ENCODE measurements at regions not wholly inside any gene's neighbourhood (a gene's known extent, or its start where the extent isn't known, plus 50 kb on each side); places are given as distances from the start of the nearest gene placed in this dataset.

DNA sequence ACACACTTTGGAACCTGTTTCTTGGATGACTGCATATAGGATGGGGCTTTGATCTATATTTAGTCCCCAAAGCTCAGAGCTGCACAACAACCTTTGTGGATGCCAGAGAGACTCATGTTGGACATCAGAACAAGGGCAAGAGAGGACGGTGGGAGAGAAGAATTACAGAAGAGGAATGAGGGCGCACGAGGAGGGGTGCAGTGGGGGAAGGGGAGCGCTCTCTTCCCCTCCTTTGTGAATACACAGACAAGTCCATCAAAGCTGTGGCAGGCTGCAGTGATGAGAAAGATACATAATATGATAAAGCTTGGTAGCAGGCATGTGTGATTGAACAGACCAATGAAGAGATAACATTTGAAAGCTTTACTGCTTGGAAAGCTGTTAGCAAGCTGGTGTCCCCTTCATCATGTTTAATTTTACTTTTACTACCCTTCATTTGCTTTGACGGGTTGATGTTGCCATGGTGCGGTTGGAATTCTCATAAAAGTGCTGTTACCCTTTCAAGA lies 857.8 kb downstream of the KCNMA1 start:
- intact Hi-C loops (cut with DNase I): no loop called here
- ATAC-seq: no peak
- TF ChIP-seq, protein P1, sequence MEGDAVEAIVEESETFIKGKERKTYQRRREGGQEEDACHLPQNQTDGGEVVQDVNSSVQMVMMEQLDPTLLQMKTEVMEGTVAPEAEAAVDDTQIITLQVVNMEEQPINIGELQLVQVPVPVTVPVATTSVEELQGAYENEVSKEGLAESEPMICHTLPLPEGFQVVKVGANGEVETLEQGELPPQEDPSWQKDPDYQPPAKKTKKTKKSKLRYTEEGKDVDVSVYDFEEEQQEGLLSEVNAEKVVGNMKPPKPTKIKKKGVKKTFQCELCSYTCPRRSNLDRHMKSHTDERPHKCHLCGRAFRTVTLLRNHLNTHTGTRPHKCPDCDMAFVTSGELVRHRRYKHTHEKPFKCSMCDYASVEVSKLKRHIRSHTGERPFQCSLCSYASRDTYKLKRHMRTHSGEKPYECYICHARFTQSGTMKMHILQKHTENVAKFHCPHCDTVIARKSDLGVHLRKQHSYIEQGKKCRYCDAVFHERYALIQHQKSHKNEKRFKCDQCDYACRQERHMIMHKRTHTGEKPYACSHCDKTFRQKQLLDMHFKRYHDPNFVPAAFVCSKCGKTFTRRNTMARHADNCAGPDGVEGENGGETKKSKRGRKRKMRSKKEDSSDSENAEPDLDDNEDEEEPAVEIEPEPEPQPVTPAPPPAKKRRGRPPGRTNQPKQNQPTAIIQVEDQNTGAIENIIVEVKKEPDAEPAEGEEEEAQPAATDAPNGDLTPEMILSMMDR (IDR thresholded peaks at IDR 0.05): no peak

GRCh38 chr10:76778914-76779795 lies 858.5 kb downstream of the KCNMA1 start:
- H3K9me3 ChIP-seq: peaks cover 9% of the 10 kb centered on the region
- TF ChIP-seq, protein P1 (IDR thresholded peaks at IDR 0.05): no peak
- no peak overlapping the region for H3K27ac ChIP-seq
- intact Hi-C loops (cut with DNase I): no loop called here
- H3K4me3 ChIP-seq: no peak overlapping the region
- H3K4me1 ChIP-seq: no peaks in the 10 kb centered on the region
- ATAC-seq (no peak), DNase-seq (no peak)
- H3K36me3 ChIP-seq: no peaks in the 10 kb centered on the region
- no peaks in the 10 kb centered on the region for H3K27me3 ChIP-seq (ENCODE audit: low read depth)

More for the DNA sequence above, 857.8 kb downstream of the KCNMA1 start:
- H3K36me3 ChIP-seq: no peaks in the 10 kb centered on the region
- no peaks in the 10 kb centered on the region for H3K4me1 ChIP-seq
- H3K27ac ChIP-seq: no peak overlapping the region
- H3K9me3 ChIP-seq: peaks cover 9% of the 10 kb centered on the region
- no peaks in the 10 kb centered on the region for H3K27me3 ChIP-seq (ENCODE audit: low read depth)
- H3K4me3 ChIP-seq: no peak overlapping the region
- no peak for DNase-seq

DNA sequence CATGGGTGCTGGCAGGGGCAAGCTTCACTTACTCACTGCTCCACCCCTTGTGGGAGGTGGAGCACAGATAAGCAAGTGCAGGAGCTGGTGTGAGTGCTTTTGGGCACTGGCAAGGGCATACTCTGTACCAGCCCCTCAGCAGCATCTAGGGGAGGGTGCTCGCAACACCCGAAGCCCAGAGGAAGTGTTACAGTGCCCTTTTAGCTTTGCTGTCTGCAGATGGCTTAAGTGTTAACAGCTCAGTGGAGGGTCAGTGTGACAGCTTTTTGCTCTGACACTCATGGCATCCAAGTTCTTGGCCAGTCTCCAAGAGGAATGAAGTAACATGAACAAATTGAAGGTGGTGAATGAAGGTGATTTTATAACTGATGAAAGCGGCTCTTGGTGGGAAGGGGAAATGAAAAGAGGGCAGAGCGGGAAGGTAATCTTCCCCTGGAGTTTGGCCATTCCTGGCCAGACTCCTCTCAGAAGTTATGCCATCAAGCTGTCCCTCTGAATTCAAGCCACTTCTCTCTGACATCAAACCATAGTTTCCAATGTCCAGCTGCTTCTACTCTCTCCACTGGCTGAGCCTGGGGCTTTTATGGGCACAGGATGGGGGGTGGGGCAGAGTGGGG lies 862.5 kb downstream of the KCNMA1 start:
- Histone ChIP-seq H3K27me3 (ENCODE audit: low read depth) (no peaks in the 10 kb centered on the region), H3K27ac (no peak overlapping the region), H3K9me3 (peaks cover 9% of the 10 kb centered on the region), H3K4me3 (no peak overlapping the region), H3K4me1 (no peaks in the 10 kb centered on the region), H3K36me3 (no peaks in the 10 kb centered on the region)
- intact Hi-C loops (cut with DNase I): no loop called here
- DNase-seq: no peak
- TF ChIP-seq, protein P1 (IDR thresholded peaks at IDR 0.05): no peak
- ATAC-seq: no peak

DNA sequence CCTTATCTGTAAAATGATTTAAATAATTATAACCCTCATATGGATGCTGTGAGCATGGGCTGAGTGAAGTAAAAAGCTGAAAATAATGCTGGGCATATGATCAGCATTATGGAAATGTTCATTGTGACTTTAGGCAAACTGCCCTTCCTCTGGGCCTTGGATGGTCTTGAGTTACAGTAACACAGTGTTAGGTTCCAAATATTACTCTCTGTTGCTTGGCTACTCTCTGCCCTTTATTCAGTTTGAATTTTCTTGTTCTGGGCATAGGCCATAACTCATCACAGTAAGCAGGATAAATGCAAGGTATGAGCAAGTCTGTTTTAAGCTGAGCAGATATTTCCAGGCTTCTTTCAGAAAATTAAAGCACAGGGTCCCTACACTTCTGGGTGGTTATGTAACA lies 868.0 kb downstream of the KCNMA1 start:
- DNase-seq: no peak
- Histone ChIP-seq H3K4me1 (no peaks in the 10 kb centered on the region), H3K27ac (no peak overlapping the region), H3K4me3 (no peak overlapping the region), H3K9me3 (no peaks in the 10 kb centered on the region), H3K36me3 (no peaks in the 10 kb centered on the region), H3K27me3 (ENCODE audit: low read depth) (no peaks in the 10 kb centered on the region)
- TF ChIP-seq, protein P1 (IDR thresholded peaks at IDR 0.05): no peak
- intact Hi-C loops (cut with DNase I): no loop called here
- no peak for ATAC-seq

GRCh38 chr10:76769161-76769560 lies 868.4 kb downstream of the KCNMA1 start:
- DNase-seq: no peak
- Histone ChIP-seq H3K4me3 (no peak overlapping the region), H3K9me3 (no peaks in the 10 kb centered on the region), H3K27me3 (ENCODE audit: low read depth) (no peaks in the 10 kb centered on the region), H3K36me3 (no peaks in the 10 kb centered on the region), H3K27ac (no peak overlapping the region), H3K4me1 (no peaks in the 10 kb centered on the region)
- TF ChIP-seq, protein P1 (IDR thresholded peaks at IDR 0.05): no peak
- no peak for ATAC-seq
- intact Hi-C loops (cut with DNase I): no loop called here
